Bone marrow (tissue), 2 donors: ENCODE measurements at regions not wholly inside any gene's neighbourhood (a gene's known extent, or its start where the extent isn't known, plus 50 kb on each side); places are given as distances from the start of the nearest gene placed in this dataset.
"Not testable (repeated sequence)": the region's sequence is repeated elsewhere in the genome, so short reads cannot be mapped to it uniquely, and the experiment has no call there.

Source experiments
- DNase-seq, 2 donors: peaks; one replicate each; lab custom pipeline; 2025; lab: John Stamatoyannopoulos, UW

- no peak for DNase-seq
These were observed 703.2 kb upstream of the LRRN3 start for GRCh38 chr7:110387689-110388088.

GRCh38 chr7:110388457-110388856 lies 702.5 kb upstream of the LRRN3 start:
- no peak for DNase-seq

- no peak for DNase-seq
These were observed 694.9 kb upstream of the LRRN3 start for GRCh38 chr7:110396021-110396420.

GRCh38 chr7:110397927-110398660 lies 692.8 kb upstream of the LRRN3 start:
- no peak for DNase-seq

- no peak for DNase-seq
These were observed 691.5 kb upstream of the LRRN3 start for GRCh38 chr7:110399421-110399820.

GRCh38 chr7:110400411-110400810 lies 690.5 kb upstream of the LRRN3 start:
- DNase-seq: no peak

GRCh38 chr7:110407242-110407641 lies 683.7 kb upstream of the LRRN3 start:
- DNase-seq: no peak

GRCh38 chr7:110407706-110408105 lies 683.2 kb upstream of the LRRN3 start:
- DNase-seq: no peak

- DNase-seq: no peak
These were observed 678.3 kb upstream of the LRRN3 start for GRCh38 chr7:110412614-110413013.

GRCh38 chr7:110413038-110413437 lies 677.9 kb upstream of the LRRN3 start:
- DNase-seq: no peak

GRCh38 chr7:110417611-110418010 lies 673.3 kb upstream of the LRRN3 start:
- DNase-seq: no peak

- DNase-seq: no peak
These were observed 672.2 kb upstream of the LRRN3 start for GRCh38 chr7:110418659-110419280.

- no peak for DNase-seq
These were observed 670.1 kb upstream of the LRRN3 start for GRCh38 chr7:110420788-110421187.

GRCh38 chr7:110421490-110422241 lies 669.3 kb upstream of the LRRN3 start:
- DNase-seq: no peak

GRCh38 chr7:110432061-110432553 lies 658.8 kb upstream of the LRRN3 start:
- DNase-seq: no peak

GRCh38 chr7:110438926-110439325 lies 652.0 kb upstream of the LRRN3 start:
- DNase-seq: not testable (repeated sequence)

GRCh38 chr7:110442381-110442837 lies 648.5 kb upstream of the LRRN3 start:
- DNase-seq: no peak

GRCh38 chr7:110446658-110447057 lies 644.3 kb upstream of the LRRN3 start:
- DNase-seq: no peak

- DNase-seq: no peak
These were observed 642.0 kb upstream of the LRRN3 start for GRCh38 chr7:110448918-110449317.

- no peak for DNase-seq
These were observed 636.2 kb upstream of the LRRN3 start for GRCh38 chr7:110454713-110455112.

GRCh38 chr7:110461621-110462020 lies 629.3 kb upstream of the LRRN3 start:
- no peak for DNase-seq

GRCh38 chr7:110470420-110470819 lies 620.5 kb upstream of the LRRN3 start:
- no peak for DNase-seq

- not testable (repeated sequence) for DNase-seq
These were observed 618.5 kb upstream of the LRRN3 start for GRCh38 chr7:110472419-110472818.
